OCI-LY3 (cell line): ENCODE measurements at regions not wholly inside any gene's neighbourhood (a gene's known extent, or its start where the extent isn't known, plus 50 kb on each side); places are given as distances from the start of the nearest gene placed in this dataset.

Experiments used
- H2AFZ ChIP-seq: fragments of 200-600, 300-600 bp; shearing (Covaris generic); 2 replicates; pipeline ENCODE4 v1.6.0; 2014; ENCODE audit warnings: antibody characterized with exemption, low read depth, low read length
- H3K27ac ChIP-seq: fragments of 200-600, 300-600 bp; sonication (generic); 2 replicates; pipeline ENCODE4 v1.5.1; 2014; ENCODE audit warnings: mild to moderate bottlenecking, low read length, moderate library complexity, mixed read lengths
- H3K27me3 ChIP-seq: fragments of 200-600, 300-600 bp; sonication (generic); 2 replicates; pipeline ENCODE4 v1.6.1; 2014; ENCODE audit warnings: low read depth, low read length, mixed read lengths
- H3K36me3 ChIP-seq: fragments of 200-600, 300-600 bp; sonication (generic); replicated peaks from 2 replicates; pipeline ENCODE3; 2014; ENCODE audit warnings: low read depth, low read length, mixed read lengths
- H3K4me1 ChIP-seq: fragments of 300-600, 200-600 bp; sonication (generic); 2 replicates; pipeline ENCODE4 v1.6.1; 2014; ENCODE audit warnings: low read length, mixed read lengths
- H3K4me2 ChIP-seq: fragments of 200-600, 300-600 bp; sonication (generic); 2 replicates; pipeline ENCODE4 v1.6.1; 2014; ENCODE audit warnings: low read length, mixed read lengths
- H3K4me3 ChIP-seq: fragments of 300-600, 200-600 bp; sonication (generic); 2 replicates; pipeline ENCODE4 v1.5.1; 2014; ENCODE audit warnings: antibody characterized with exemption, mild to moderate bottlenecking, low read length, moderate library complexity
- H3K79me2 ChIP-seq: fragments of 300-600, 200-600 bp; shearing (Covaris generic); 2 replicates; pipeline ENCODE4 v1.6.1; 2014; ENCODE audit warnings: mild to moderate bottlenecking, low read length, mixed read lengths
- H3K9ac ChIP-seq: fragments of 300-600, 200-600 bp; shearing (Covaris generic); 2 replicates; pipeline ENCODE4 v1.6.0; 2014; ENCODE audit warnings: mild to moderate bottlenecking, low read length, moderate library complexity
- H3K9me3 ChIP-seq: fragments of 200-600, 300-600 bp; shearing (Covaris generic); 2 replicates; pipeline ENCODE4 v1.6.1; 2014; ENCODE audit warnings: low read length, mixed read lengths; ENCODE audit not compliant: insufficient read depth
- H4K20me1 ChIP-seq: fragments of 200-600, 300-600 bp; sonication (generic); 2 replicates; pipeline ENCODE4 v1.6.1; 2016; ENCODE audit warnings: low read length, mixed read lengths; ENCODE audit not compliant: insufficient read depth
- EZH2phosphoT487 ChIP-seq: fragments of 200-600 bp; shearing (Covaris generic); IDR thresholded peaks from 2 replicates; pipeline ENCODE4 v1.6.1; 2018; ENCODE audit warnings: antibody characterized with exemption, mixed run types, low read depth
- TF ChIP-seq, protein P1 (sequence below): fragments of 200-600, 300-600 bp; sonication (generic); IDR thresholded peaks from 2 replicates; pipeline ENCODE4 v1.5.1; 2014; ENCODE audit warnings: antibody characterized with exemption, low read length, low read depth

DNA sequence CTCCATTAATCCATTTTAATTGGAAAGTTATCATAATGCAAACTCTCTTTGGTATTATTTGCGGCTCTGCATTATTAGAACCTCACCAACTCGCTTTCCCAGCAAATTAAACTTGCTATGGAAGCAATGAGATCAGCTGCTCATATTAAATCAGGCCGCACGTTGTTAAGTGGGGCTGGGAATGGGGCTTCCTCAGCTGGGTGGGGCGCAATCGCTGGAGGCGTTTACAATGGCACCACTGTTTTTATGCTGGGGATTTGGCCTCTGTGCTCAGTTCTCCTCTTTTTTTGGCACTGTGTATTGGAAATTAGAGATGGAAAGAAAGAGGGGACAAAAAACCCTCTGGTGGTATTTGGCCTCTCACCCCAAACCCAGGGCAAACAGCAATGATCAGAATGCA, 72.2 kb downstream of the RPLP1 start:
- H3K27me3 ChIP-seq: peaks cover 74% of the 10 kb centered on the region
- no peak overlapping the region for H3K27ac ChIP-seq
- H4K20me1 ChIP-seq: no peaks in the 10 kb centered on the region
- H3K79me2 ChIP-seq: no peaks in the 10 kb centered on the region
- H2AFZ ChIP-seq: no peak overlapping the region
- no peak overlapping the region for H3K4me3 ChIP-seq
- no peaks in the 10 kb centered on the region for H3K36me3 ChIP-seq
- no peaks in the 10 kb centered on the region for H3K9me3 ChIP-seq
- TF ChIP-seq, protein P1, sequence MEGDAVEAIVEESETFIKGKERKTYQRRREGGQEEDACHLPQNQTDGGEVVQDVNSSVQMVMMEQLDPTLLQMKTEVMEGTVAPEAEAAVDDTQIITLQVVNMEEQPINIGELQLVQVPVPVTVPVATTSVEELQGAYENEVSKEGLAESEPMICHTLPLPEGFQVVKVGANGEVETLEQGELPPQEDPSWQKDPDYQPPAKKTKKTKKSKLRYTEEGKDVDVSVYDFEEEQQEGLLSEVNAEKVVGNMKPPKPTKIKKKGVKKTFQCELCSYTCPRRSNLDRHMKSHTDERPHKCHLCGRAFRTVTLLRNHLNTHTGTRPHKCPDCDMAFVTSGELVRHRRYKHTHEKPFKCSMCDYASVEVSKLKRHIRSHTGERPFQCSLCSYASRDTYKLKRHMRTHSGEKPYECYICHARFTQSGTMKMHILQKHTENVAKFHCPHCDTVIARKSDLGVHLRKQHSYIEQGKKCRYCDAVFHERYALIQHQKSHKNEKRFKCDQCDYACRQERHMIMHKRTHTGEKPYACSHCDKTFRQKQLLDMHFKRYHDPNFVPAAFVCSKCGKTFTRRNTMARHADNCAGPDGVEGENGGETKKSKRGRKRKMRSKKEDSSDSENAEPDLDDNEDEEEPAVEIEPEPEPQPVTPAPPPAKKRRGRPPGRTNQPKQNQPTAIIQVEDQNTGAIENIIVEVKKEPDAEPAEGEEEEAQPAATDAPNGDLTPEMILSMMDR: no peak
- no peak for TF ChIP-seq EZH2phosphoT487
- no peak overlapping the region for H3K4me2 ChIP-seq
- no peaks in the 10 kb centered on the region for H3K4me1 ChIP-seq
- H3K9ac ChIP-seq: no peak overlapping the region

DNA sequence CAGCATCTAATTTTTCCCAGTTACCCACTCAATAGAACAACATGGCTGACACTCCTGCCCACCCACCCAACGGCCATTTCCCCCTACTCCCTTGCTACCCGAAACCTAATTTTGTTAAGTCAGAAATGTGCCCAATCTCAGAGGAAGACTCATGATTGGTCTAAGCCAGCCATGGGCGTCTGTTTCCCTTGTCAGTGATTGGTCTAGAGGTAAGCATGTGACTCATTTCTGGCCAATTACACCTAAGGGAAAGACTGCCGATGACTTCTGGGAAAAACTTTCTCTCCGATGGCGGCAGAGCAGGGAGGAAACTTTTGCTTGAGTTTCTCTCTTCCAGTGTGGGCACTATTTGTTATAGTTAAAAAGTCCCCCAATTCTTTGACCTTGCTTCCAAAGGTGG, 72.9 kb downstream of the RPLP1 start:
- Histone ChIP-seq H3K27ac (no peak overlapping the region), H3K36me3 (no peaks in the 10 kb centered on the region), H3K4me1 (no peaks in the 10 kb centered on the region), H3K9ac (no peak overlapping the region), H3K4me2 (no peak overlapping the region), H2AFZ (no peak overlapping the region), H3K79me2 (no peaks in the 10 kb centered on the region), H3K9me3 (no peaks in the 10 kb centered on the region), H3K4me3 (no peak overlapping the region), H3K27me3 (peaks cover 75% of the 10 kb centered on the region), H4K20me1 (no peaks in the 10 kb centered on the region)
- TF ChIP-seq EZH2phosphoT487: no peak

DNA sequence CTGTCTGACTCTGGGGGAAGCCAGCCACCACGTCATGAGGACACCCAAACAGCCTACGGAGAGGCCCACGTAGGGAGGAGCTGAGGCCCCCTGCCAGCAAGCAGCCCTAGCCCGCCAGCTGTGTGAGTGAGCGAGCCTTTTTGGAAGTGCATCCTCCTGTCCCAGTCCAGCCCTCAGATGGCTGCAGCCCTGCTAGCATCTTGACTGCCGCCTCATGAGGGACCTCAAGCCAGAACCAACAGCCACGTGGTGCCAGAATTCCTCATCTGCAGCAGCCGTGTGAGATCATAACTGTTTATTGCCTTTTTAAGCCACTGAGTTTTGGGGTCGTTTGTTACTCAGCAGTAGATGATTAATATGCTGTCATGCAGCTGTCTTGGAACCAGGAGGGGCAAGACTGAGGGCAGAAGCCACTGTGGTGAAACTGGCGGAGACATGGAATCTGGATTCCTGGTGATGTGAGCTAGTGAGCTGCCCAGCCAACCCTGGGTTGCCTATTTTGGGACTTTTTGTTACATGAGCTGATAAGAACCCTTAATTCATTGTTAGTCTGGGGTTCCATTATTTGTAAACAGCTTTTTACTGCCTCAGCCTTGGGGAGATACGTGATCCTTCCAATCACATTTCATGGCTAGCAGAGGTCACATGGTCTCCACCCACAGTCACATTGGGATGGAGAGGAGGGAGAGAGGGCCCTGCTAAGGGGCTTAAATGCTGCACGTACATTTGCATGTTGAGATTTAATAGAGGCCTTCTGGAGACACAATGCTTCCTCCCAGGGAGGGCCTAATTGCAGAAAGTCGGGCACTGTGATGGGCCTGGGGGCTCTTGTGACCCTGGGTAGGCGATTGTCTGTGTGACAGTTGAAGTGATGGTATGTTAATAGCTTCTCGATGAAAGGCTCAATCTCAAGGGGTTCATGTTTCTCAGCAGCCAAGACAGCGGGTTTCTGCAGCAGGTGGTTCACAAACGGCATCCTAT, 73.8 kb downstream of the RPLP1 start:
- H3K36me3 ChIP-seq: no peaks in the 10 kb centered on the region
- H3K4me1 ChIP-seq: no peaks in the 10 kb centered on the region
- no peak overlapping the region for H3K9ac ChIP-seq
- no peak overlapping the region for H3K4me3 ChIP-seq
- no peaks in the 10 kb centered on the region for H4K20me1 ChIP-seq
- no peak overlapping the region for H2AFZ ChIP-seq
- peaks cover 78% of the 10 kb centered on the region for H3K27me3 ChIP-seq
- H3K27ac ChIP-seq: no peak overlapping the region
- TF ChIP-seq EZH2phosphoT487: no peak
- TF ChIP-seq, protein P1: no peak
- no peaks in the 10 kb centered on the region for H3K79me2 ChIP-seq
- no peaks in the 10 kb centered on the region for H3K9me3 ChIP-seq
- H3K4me2 ChIP-seq: no peak overlapping the region

DNA sequence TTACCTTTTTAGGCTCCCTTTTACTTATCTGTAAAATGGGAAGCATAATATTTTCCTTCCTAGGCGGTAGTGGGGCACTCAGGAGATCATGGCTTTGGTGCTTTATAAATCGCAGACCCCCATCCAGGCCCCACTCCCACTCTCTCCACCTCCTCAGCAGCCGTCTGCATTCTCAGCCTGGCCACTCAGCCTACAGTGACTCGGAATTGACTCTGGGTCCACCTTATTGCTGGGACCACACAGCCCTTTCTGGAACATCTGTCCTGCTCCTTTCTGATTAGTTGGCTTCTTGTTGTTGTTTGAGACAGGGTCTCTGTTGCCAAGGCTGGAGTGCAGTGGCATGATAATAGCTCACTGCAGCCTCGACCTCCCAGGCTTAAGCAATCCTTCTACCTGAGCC, 76.5 kb downstream of the RPLP1 start:
- Histone ChIP-seq H3K4me2 (no peak overlapping the region), H4K20me1 (no peaks in the 10 kb centered on the region), H3K79me2 (no peaks in the 10 kb centered on the region), H3K4me3 (no peak overlapping the region), H3K36me3 (no peaks in the 10 kb centered on the region), H3K9ac (no peak overlapping the region), H3K27me3 (peaks cover 75% of the 10 kb centered on the region), H3K9me3 (no peaks in the 10 kb centered on the region), H3K27ac (no peak overlapping the region), H2AFZ (no peak overlapping the region), H3K4me1 (no peaks in the 10 kb centered on the region)
- TF ChIP-seq, protein P1: no peak
- TF ChIP-seq EZH2phosphoT487: no peak
